HG02884 (cell line): ENCODE measurements at regions not wholly inside any gene's neighbourhood (a gene's known extent, or its start where the extent isn't known, plus 50 kb on each side); places are given as distances from the start of the nearest gene placed in this dataset.

Experiments used
- ATAC-seq: cut with Tn5 transposase; IDR thresholded peaks from one replicate; pipeline ENCODE4 v1.9.1; 2021; ENCODE audit warnings: mild to moderate bottlenecking, moderate library complexity; ENCODE audit not compliant: unreplicated experiment

DNA sequence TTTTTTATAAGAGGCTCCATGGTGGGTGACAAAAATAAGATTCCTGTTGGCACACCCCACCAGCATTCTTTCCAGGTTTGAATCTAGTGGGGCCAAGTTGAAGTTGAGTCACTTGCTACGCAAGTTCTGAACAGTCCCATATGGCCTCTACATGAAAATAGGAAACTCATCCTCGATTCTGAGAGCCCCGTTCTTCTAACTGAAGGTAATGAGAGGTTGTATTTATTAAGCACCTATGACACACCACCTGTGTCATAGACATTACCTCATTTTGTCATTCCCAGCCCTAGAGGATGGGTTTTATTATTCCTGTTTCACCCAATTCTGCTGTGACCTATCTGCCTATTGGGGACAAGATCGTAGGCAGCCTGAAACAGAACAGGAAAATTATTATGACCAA is 131.7 kb downstream of the ACTL7B start:
- ATAC-seq: no peak

DNA sequence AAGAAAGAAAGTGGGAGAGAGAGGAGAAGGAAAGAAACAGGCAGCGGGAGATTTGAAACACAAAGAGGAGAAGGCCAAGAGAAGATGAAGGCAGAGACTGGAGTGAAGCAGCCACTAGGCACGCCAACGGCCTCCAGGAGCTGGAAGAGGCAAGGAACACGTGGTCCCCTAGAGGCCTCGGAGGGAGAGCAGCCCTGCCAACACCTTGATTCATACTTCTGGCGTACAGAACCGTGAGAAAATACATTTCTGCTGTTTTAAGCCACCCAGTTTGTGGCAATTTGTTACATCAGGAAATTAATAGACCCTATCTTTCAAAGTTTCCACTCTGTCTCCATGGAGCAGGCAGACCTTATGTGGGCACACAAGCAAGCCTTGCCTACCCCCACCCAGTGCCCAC is 133.4 kb downstream of the ACTL7B start:
- ATAC-seq: no peak

GRCh38 chr9:108720191-108720642 is 135.6 kb downstream of the ACTL7B start:
- ATAC-seq: no peak

DNA sequence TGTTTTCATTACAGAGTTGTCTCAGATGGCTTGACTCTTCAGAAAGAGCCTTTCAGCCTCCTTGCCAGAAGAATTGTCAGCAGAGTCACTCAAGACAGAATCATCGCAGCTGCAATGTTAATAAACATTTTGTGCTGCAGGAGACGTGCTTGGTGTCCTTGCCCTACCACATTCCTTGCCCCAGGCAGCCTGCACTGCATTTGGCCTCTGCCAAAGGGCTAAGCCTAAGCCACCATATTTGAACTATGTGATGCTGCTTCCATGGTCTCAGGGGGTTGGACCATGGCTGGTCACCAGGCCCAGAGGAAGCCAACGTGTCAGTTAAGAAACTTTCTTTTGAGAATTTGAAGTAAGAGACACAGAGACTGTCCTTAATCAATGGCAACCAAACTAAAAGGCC is 145.4 kb downstream of the ACTL7B start:
- no peak for ATAC-seq

- no peak for ATAC-seq
Observed at GRCh38 chr9:108709997-108710396, 145.8 kb downstream of the ACTL7B start.

DNA sequence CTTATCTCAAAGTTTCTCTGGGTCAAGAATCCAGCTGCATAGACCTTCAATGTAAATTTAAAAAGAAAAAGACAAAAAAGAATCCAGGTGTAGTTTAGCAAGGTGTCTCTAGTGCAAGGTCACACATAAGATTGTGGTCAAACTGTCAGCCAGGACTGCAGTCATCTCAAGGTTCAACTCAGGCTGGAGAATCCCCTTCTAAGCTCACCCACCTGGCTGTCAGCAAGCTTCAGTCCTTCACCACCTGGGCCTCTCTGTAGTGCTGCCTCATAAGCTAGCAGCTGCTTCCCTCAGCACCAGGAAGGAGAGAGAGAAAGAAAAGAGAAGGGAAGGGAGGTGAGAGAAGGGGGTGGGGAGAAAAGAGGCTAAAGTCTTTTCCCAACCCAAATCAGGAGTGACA is 146.7 kb downstream of the ACTL7B start:
- ATAC-seq: no peak

DNA sequence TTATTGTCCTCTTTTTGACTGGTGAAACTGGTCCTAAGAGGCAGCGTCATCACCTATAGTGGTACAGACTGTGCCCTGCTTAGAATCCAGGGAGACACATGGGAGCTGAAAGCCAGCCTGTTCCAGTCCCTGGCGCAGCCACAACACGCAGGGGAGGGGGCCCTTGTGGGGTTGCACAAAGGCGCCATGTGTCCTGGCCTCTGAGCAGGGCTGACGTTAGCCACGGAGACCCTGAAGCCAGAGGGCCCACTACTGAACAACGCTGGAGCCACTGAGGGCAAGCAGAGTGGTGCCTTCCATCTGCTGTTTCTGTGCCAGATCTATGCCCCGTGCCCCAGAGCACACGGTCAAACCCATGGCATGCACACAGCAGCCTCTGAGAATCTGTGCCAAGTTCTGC is 147.3 kb downstream of the ACTL7B start:
- no peak for ATAC-seq

DNA sequence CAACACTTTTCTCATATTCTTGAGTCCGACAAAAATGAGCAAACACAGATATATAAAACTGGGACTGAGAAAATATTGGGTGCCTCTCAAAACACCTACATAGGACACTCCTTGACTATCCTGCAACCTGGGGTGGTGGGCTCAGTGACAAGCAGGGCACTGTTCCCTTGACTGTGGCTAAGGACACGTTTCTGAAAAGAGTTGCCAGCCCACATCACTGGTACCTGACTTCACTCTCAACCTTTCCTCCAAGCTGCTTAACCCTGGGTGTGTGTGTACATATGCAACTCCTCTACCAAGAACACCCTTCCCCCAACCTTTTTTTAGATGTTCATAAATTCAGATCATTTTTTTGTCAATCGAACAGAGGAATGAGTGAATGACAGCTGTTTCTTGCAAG is 148.7 kb downstream of the ACTL7B start:
- ATAC-seq: no peak

- ATAC-seq: no peak
Observed at GRCh38 chr9:108704156-108704852, 151.5 kb downstream of the ACTL7B start.

GRCh38 chr9:108703429-108703828 is 152.4 kb downstream of the ACTL7B start:
- ATAC-seq: no peak

DNA sequence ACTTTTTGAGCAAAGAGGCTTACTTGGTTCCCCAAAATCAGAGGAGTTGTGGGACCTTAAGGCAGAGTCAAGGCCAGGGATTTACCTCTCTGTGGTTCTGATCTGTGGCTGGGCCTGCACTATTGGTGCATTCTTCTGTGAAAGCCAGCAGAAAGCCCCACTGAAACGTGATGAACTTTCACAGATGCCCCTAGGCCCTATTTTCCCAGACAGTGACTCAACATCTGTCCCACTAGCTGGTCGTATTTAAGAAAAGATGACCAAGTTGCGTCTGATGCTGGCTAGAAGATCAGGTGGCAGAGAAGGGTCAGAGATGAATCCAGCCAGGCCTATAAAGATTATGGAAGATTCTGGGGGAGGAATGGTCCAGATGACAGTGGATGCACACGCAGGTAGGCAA is 153.1 kb downstream of the ACTL7B start:
- no peak for ATAC-seq

GRCh38 chr9:108698801-108699200 is 157.0 kb downstream of the ACTL7B start:
- ATAC-seq: no peak

- no peak for ATAC-seq
Observed at GRCh38 chr9:108698231-108698630, 157.6 kb downstream of the ACTL7B start.

GRCh38 chr9:108696156-108696555 is 159.6 kb downstream of the ACTL7B start:
- no peak for ATAC-seq

- no peak for ATAC-seq
Observed at GRCh38 chr9:108694170-108694569, 161.6 kb downstream of the ACTL7B start.

DNA sequence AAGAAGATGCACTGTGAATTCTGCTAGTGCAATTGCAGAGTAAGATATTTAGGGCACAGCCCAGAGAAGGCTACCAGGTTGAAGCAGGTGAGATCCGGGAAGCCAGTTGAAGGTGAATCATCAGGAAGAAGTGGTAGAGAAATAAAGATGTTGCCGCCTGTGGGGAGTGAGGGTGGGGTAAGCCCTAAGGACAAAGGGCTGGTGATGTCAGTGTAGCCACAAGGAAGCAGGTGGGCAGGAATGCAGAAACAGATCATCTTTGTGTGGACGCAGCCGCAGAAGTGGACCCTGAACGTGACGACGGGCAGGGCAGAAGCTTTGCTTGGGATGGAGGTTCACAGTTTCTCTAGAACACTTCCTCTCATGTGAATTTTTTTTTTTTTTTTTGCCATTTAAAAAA is 164.2 kb downstream of the ACTL7B start:
- ATAC-seq: no peak

DNA sequence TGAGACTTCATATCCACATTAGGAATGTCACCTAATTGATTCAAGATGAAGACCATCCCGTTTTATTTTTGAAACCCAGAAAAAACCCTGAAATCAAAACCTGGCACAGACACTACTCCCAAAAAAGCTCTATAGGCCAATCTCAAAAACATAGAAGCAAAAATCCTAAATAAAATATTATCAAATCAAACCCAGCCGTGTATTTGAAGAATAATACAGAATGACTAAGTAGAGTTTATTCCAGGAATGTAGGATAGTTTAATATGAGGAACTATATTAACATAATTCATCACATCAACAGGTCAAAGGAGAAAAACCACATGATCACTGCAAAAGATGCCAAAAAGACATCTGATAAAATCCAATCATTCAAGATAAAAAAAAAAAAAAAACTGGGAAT is 167.1 kb downstream of the ACTL7B start:
- no peak for ATAC-seq

DNA sequence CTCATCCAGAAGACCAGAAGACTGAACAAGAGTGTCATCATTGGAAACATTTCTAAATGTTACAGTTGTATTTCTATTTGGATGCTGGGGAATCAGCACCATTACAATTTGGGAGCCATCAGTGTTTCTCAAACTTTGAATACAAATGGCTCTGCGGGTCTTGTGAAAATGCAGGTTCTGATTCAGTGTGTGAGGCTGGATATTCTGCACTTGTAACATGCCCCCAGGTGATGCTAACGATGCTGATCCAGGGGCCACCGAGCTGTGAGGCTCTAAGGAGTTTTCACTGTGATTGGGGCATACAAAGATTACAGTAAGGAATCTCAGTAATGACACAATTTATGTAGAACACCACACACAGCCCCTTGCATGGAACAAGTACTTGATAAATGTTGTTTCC is 167.7 kb downstream of the ACTL7B start:
- no peak for ATAC-seq

DNA sequence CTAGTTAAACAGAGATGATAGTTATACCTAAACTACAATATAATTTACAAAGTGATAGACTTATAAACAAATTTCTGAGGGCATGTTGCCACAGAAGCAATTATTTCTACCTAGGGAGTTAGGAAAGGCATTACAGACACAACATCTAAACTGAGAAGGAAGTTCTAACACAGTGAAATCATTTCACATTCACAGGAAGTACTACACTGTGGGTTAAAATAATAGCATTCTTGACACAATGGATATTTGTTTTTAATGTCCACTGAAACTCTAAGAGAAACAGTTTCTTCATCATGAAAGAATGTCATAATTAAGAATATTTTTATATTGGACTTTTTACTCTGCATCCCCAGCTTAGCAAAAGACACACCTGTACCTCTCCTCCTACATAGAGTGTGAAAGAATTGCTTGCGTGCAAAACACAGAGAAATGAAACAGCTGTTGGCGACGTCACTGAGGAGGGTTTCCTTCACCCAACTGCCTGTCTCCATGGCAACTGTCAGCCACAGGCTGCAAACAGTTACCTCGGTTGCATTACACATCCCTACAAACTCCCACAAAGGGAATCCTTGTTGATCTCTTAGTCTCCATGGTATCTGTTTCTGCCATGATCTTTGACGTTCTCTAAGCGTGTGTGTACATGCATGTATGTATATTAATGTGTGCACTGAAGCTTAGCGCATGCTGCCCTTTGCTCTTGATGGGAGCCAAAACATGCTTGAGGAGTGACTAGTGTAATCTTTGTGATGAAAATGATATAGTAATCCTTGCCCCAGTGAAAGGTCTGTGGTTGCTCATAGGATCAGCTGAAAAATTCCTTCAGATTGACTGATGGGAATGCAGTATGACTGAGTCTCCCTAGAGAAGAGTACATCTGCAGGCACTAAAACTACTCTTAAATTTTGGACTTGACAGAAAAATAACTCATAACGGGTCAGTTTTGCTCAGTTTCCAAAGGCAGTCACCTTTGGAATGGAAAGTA is 168.5 kb downstream of the ACTL7B start:
- no peak for ATAC-seq

- ATAC-seq: no peak
Observed at GRCh38 chr9:108684288-108685025, 171.3 kb downstream of the ACTL7B start.

DNA sequence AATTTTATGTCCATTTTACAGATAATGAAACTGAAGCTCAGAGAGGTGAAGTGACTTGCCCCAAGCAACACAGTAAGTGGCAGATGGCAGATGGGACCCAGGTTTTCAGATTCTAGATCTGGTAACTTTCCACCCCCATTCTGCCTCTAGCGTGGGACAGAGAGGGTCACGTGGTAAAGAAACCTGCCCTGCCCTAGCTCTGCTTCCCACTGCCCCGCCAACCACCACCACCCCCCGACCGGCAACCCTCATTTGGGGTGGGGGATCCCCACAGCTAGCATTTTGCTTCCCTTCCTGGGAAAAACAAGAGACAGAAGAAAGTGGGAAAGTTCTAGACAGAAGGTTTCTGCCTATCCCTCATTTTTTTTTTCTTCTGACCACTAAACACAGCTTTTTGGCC is 172.5 kb downstream of the ACTL7B start:
- ATAC-seq: no peak
